ENCODE measurements at regions not wholly inside any gene's neighbourhood (a gene's known extent, or its start where the extent isn't known, plus 50 kb on each side); places are given as distances from the start of the nearest gene placed in this dataset.

DNA sequence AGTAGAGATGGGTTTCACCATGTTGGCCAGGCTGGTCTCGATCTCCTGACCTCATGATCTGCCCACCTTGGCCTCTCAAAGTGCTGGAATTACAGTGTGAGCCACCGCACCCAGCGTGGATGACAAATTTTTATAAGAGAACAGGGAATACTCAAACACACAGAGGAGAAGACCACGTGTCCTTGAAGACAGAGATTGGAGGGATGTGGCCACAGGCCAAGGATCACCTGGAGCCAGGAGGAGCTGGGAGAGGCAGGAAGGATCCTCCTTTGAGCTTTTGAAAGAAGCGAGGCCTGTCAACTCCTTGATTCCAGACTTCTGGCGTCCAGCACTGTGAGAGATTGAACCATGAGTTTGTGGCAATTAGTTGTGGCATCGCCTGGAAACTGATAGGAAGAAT lies 1049.5 kb downstream of the TBC1D22A start:
- Histone ChIP-seq H3K27me3 (ENCODE audit: insufficient read depth, low read length) (no peaks in the 10 kb centered on the region), H3K9me3 (ENCODE audit: low read length) (no peaks in the 10 kb centered on the region), H2AFZ (ENCODE audit: low read depth, low read length) (no peak overlapping the region), H3K4me3 (ENCODE audit: low read length) (no peak overlapping the region), H3K4me1 (ENCODE audit: insufficient read depth, low read length) (no peaks in the 10 kb centered on the region), H3K36me3 (ENCODE audit: insufficient read depth, low read length) (no peaks in the 10 kb centered on the region)

DNA sequence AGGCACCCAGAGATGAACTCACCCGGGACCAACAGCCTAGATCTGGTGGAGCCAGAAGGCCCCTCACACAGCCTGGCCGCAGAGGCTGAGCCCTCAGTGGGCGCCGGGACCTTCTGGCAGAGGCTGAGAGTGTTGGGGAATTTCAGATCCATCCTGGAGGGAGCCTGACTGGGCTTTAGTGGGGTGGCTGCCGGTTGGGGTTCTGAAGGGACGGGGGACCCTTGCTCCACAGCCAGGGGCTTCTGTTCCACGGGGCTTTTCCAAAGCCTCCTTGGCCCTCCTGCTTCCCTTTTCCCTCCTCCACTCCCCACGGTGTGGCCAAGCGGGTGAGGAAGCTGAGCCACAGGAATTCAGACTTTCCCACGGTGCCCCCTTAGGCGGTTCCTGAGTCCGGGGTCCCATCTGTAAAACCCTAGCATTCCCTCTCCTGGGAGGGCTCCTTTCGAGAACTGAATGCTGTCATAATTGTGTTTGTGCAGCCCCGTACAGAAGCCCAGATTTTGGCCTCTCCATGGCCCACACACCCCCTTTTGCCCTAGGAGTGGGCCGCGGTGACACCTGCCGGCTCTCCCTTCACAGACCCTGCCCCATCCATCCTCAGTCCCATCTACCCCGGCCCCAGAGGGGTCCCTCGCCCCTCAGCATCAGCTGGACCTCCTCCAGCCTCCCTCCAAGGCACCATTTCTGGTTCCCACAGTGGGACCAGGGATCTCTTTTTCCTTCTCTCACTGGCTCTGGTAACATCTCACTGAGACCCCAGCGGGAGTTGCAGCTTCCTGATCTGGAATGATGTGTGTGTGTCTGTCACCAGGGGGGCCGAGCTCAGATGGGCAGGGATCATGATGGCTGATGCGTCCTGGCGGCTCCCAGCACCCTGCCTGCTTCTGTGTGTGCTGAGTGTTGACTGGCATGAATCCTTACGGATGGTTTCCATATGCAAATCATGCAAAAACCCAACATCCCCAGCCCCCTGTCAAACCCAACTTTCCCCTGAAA lies 1048.4 kb downstream of the TBC1D22A start:
- Histone ChIP-seq H3K4me3 (ENCODE audit: low read length) (no peak overlapping the region), H3K9me3 (ENCODE audit: low read length) (no peaks in the 10 kb centered on the region), H3K36me3 (ENCODE audit: insufficient read depth, low read length) (no peaks in the 10 kb centered on the region), H3K4me1 (ENCODE audit: insufficient read depth, low read length) (no peaks in the 10 kb centered on the region), H3K27me3 (ENCODE audit: insufficient read depth, low read length) (no peaks in the 10 kb centered on the region), H2AFZ (ENCODE audit: low read depth, low read length) (no peak overlapping the region)

GRCh38 chr22:47808886-47809620 lies 1046.6 kb downstream of the TBC1D22A start:
- Histone ChIP-seq H3K27me3 (ENCODE audit: insufficient read depth, low read length) (no peaks in the 10 kb centered on the region), H3K9me3 (ENCODE audit: low read length) (no peaks in the 10 kb centered on the region), H3K36me3 (ENCODE audit: insufficient read depth, low read length) (no peaks in the 10 kb centered on the region), H3K4me3 (ENCODE audit: low read length) (no peak overlapping the region), H2AFZ (ENCODE audit: low read depth, low read length) (no peak overlapping the region), H3K4me1 (ENCODE audit: insufficient read depth, low read length) (no peaks in the 10 kb centered on the region)

GRCh38 chr22:47808236-47808635 lies 1045.8 kb downstream of the TBC1D22A start:
- Histone ChIP-seq H3K4me1 (ENCODE audit: insufficient read depth, low read length) (no peaks in the 10 kb centered on the region), H3K27me3 (ENCODE audit: insufficient read depth, low read length) (no peaks in the 10 kb centered on the region), H3K4me3 (ENCODE audit: low read length) (no peak overlapping the region), H3K9me3 (ENCODE audit: low read length) (no peaks in the 10 kb centered on the region), H3K36me3 (ENCODE audit: insufficient read depth, low read length) (no peaks in the 10 kb centered on the region), H2AFZ (ENCODE audit: low read depth, low read length) (no peak overlapping the region)

GRCh38 chr22:47807506-47807905 lies 1045.1 kb downstream of the TBC1D22A start:
- no peaks in the 10 kb centered on the region for H3K4me1 ChIP-seq (ENCODE audit: insufficient read depth, low read length)
- no peaks in the 10 kb centered on the region for H3K9me3 ChIP-seq (ENCODE audit: low read length)
- no peaks in the 10 kb centered on the region for H3K27me3 ChIP-seq (ENCODE audit: insufficient read depth, low read length)
- H2AFZ ChIP-seq (ENCODE audit: low read depth, low read length) = no peak overlapping the region
- H3K36me3 ChIP-seq (ENCODE audit: insufficient read depth, low read length) = no peaks in the 10 kb centered on the region
- H3K4me3 ChIP-seq (ENCODE audit: low read length) = no peak overlapping the region

DNA sequence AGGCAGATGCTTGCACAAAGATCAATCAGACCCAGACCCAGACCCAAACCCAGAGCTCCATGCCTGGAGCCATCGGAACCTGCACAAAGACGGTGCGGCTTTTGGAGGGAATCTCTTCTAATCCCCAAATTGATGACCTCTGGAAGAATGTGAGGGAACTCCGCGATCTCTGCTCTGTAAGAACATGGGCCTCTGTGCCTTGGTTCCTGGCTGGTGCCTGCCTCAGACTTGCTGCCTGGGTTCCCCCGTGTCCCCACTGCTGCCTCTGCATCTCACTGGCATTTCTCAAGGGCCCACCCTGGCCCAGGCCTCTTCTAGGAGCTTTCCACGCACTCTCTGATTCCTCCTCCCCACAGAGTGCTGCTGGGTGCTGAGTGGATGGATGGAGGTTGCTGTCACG lies 1044.4 kb downstream of the TBC1D22A start:
- no peaks in the 10 kb centered on the region for H3K9me3 ChIP-seq (ENCODE audit: low read length)
- no peak overlapping the region for H2AFZ ChIP-seq (ENCODE audit: low read depth, low read length)
- no peak overlapping the region for H3K4me3 ChIP-seq (ENCODE audit: low read length)
- no peaks in the 10 kb centered on the region for H3K36me3 ChIP-seq (ENCODE audit: insufficient read depth, low read length)
- H3K4me1 ChIP-seq (ENCODE audit: insufficient read depth, low read length) = no peaks in the 10 kb centered on the region
- no peaks in the 10 kb centered on the region for H3K27me3 ChIP-seq (ENCODE audit: insufficient read depth, low read length)

GRCh38 chr22:47805394-47805935 lies 1043.0 kb downstream of the TBC1D22A start:
- Histone ChIP-seq H3K4me1 (ENCODE audit: insufficient read depth, low read length) (no peaks in the 10 kb centered on the region), H3K4me3 (ENCODE audit: low read length) (no peak overlapping the region), H2AFZ (ENCODE audit: low read depth, low read length) (no peak overlapping the region), H3K27me3 (ENCODE audit: insufficient read depth, low read length) (no peaks in the 10 kb centered on the region), H3K9me3 (ENCODE audit: low read length) (no peaks in the 10 kb centered on the region), H3K36me3 (ENCODE audit: insufficient read depth, low read length) (no peaks in the 10 kb centered on the region)

DNA sequence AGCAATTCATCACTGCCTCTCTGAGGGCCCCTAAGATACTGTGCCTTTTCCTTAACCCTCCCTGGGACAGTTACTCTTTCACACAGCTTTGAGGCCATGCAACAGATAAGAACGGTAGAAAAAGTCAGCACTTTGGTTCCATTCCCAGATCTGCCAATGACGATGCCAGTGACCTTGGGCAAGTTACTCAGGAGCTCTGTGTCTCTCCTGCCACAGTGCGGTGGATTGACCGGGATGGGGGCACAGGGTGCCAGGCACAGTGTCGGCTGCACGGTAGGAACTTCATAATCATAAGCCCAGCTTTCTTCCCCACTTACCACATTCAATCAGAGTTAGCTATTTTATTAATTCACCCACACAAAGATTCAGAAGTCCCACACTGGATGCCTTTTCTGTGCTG lies 1041.8 kb downstream of the TBC1D22A start:
- Histone ChIP-seq H3K4me3 (ENCODE audit: low read length) (no peak overlapping the region), H2AFZ (ENCODE audit: low read depth, low read length) (no peak overlapping the region), H3K27me3 (ENCODE audit: insufficient read depth, low read length) (no peaks in the 10 kb centered on the region), H3K9me3 (ENCODE audit: low read length) (no peaks in the 10 kb centered on the region), H3K4me1 (ENCODE audit: insufficient read depth, low read length) (no peaks in the 10 kb centered on the region), H3K36me3 (ENCODE audit: insufficient read depth, low read length) (no peaks in the 10 kb centered on the region)

DNA sequence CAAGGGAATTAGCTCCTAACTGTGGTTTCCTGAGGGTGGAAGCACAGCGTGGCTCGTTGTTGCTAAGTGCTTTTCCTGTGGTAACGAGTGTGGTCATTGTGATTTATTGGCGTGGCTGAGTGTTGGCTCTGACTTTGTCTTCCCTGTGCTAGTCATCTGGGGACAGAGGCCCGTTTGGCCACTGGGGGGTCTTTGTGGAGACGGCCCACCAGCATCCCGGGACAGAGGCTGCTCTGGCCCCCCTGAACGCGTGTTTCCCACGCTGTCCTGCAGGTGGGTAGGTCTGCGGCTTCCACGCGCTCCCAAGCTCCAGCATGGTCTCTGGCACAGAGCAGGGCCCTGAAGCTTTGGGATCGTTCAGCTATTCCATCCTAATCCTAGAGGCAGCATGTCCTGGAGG lies 1040.0 kb downstream of the TBC1D22A start:
- Histone ChIP-seq H3K36me3 (ENCODE audit: insufficient read depth, low read length) (no peaks in the 10 kb centered on the region), H3K27me3 (ENCODE audit: insufficient read depth, low read length) (no peaks in the 10 kb centered on the region), H3K4me3 (ENCODE audit: low read length) (no peak overlapping the region), H2AFZ (ENCODE audit: low read depth, low read length) (no peak overlapping the region), H3K4me1 (ENCODE audit: insufficient read depth, low read length) (no peaks in the 10 kb centered on the region), H3K9me3 (ENCODE audit: low read length) (no peaks in the 10 kb centered on the region)

- Histone ChIP-seq H3K9me3 (ENCODE audit: low read length) (no peaks in the 10 kb centered on the region), H3K4me1 (ENCODE audit: insufficient read depth, low read length) (no peaks in the 10 kb centered on the region), H3K27me3 (ENCODE audit: insufficient read depth, low read length) (no peaks in the 10 kb centered on the region), H3K36me3 (ENCODE audit: insufficient read depth, low read length) (no peaks in the 10 kb centered on the region), H2AFZ (ENCODE audit: low read depth, low read length) (no peak overlapping the region), H3K4me3 (ENCODE audit: low read length) (no peak overlapping the region)
Measured at GRCh38 chr22:47801541-47802245, 1039.2 kb downstream of the TBC1D22A start.

GRCh38 chr22:47798229-47798628 lies 1035.8 kb downstream of the TBC1D22A start:
- H3K9me3 ChIP-seq (ENCODE audit: low read length) = no peaks in the 10 kb centered on the region
- H2AFZ ChIP-seq (ENCODE audit: low read depth, low read length) = no peak overlapping the region
- H3K4me3 ChIP-seq (ENCODE audit: low read length) = no peak overlapping the region
- H3K27me3 ChIP-seq (ENCODE audit: insufficient read depth, low read length) = no peaks in the 10 kb centered on the region
- H3K4me1 ChIP-seq (ENCODE audit: insufficient read depth, low read length) = no peaks in the 10 kb centered on the region
- no peaks in the 10 kb centered on the region for H3K36me3 ChIP-seq (ENCODE audit: insufficient read depth, low read length)

- H2AFZ ChIP-seq (ENCODE audit: low read depth, low read length) = no peak overlapping the region
- H3K4me3 ChIP-seq (ENCODE audit: low read length) = no peak overlapping the region
- no peaks in the 10 kb centered on the region for H3K36me3 ChIP-seq (ENCODE audit: insufficient read depth, low read length)
- H3K27me3 ChIP-seq (ENCODE audit: insufficient read depth, low read length) = no peaks in the 10 kb centered on the region
- H3K9me3 ChIP-seq (ENCODE audit: low read length) = no peaks in the 10 kb centered on the region
- no peaks in the 10 kb centered on the region for H3K4me1 ChIP-seq (ENCODE audit: insufficient read depth, low read length)
Measured at GRCh38 chr22:47797342-47797945, 1035.0 kb downstream of the TBC1D22A start.

Data from neuron (in vitro differentiated cells).